ENCODE measurements at regions not wholly inside any gene's neighbourhood (a gene's known extent, or its start where the extent isn't known, plus 50 kb on each side); places are given as distances from the start of the nearest gene placed in this dataset.

DNA sequence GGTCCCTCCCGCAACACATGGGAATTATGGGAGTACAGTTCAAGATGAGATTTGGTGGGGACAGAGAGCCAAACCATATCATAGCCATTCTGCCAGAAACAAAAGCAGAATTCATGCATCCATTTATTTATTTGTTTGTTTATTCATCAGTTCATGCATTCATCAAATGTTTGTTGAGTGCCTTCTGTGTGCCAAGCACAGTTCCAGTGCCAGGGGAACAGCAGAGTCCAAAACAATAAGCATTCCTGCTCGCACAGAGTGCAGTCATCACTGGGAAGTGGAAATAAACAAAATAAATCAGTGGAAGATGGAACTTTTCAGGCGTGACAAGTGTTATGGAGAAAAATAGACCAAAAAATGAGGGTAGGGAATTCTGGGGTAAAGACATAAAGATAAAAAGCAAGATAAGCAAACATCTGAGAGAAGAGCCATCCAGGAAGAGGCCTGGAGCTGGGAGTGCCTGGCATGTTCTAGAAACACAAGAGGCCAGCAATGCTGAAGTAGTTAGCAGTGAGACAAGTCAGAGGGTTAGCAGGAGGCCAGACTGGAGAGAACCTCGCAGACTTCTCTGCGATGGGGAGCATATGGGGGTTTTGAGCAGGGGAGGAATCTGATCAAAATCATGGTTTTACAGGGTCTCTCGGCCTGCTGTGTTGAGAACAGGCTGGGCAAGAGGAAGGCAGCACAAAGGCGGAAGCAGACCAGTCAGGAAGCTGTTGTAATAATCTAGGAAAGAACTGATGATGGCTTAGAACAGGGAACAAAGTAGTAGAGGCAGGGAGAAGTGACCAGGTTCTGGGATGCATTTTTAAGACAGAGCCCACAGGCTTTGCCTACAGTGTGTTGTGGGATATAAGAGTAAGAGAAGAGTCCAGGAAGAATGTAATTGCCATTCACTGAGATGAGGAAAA is 113.2 kb downstream of the GLUL start:
- Histone ChIP-seq H3K36me3 (no peaks in the 10 kb centered on the region), H3K27ac (no peak overlapping the region), H3K4me3 (no peak overlapping the region), H3K9me3 (no peaks in the 10 kb centered on the region), H3K27me3 (no peaks in the 10 kb centered on the region), H3K4me1 (peaks cover 0 to 11% (median 0%) of the 10 kb centered on the region in 4 donors)
- WGBS (ENCODE audit: insufficient coverage, low coverage, low lambda C conversion rate, missing lambda C conversion rate), result 78% methylated on average over 7 of the region's 7 CpGs
- DNase-seq (no peak), ATAC-seq (peak; percentile 32 to 46 (median 42))
- TF ChIP-seq, protein P1, sequence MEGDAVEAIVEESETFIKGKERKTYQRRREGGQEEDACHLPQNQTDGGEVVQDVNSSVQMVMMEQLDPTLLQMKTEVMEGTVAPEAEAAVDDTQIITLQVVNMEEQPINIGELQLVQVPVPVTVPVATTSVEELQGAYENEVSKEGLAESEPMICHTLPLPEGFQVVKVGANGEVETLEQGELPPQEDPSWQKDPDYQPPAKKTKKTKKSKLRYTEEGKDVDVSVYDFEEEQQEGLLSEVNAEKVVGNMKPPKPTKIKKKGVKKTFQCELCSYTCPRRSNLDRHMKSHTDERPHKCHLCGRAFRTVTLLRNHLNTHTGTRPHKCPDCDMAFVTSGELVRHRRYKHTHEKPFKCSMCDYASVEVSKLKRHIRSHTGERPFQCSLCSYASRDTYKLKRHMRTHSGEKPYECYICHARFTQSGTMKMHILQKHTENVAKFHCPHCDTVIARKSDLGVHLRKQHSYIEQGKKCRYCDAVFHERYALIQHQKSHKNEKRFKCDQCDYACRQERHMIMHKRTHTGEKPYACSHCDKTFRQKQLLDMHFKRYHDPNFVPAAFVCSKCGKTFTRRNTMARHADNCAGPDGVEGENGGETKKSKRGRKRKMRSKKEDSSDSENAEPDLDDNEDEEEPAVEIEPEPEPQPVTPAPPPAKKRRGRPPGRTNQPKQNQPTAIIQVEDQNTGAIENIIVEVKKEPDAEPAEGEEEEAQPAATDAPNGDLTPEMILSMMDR (IDR thresholded peaks at IDR 0.05), result no peak
- no peak for TF ChIP-seq POLR2A (IDR thresholded peaks at IDR 0.05)
- intact Hi-C loops (cut with DNase I), result no loop called here

DNA sequence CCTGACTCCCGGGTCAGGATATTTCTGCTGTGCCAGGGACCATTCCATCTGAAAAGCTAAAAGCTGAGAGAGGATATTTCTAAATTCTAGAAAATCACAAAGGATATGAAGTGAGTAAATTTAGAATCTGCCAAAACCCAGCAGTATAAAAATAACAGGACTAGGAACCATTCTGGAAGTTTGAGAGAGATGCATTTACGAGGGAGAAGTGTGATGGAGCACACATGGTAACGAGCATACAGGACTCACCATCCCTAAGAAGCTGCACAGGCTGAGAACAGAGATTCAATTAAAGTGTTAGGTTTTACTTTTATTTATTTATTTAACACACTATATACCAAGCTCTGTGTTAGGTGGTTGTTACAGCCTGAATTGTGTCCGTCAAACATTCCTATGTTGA is 116.3 kb downstream of the GLUL start:
- ATAC-seq, result no peak
- no peaks in the 10 kb centered on the region for H3K36me3 ChIP-seq
- H3K4me1 ChIP-seq, result peaks cover 0 to 17% (median 0%) of the 10 kb centered on the region in 4 donors
- TF ChIP-seq, protein P1 (IDR thresholded peaks at IDR 0.05), result no peak
- no peak for TF ChIP-seq POLR2A (IDR thresholded peaks at IDR 0.05)
- H3K27ac ChIP-seq, result no peak overlapping the region
- WGBS (ENCODE audit: insufficient coverage, low coverage, low lambda C conversion rate, missing lambda C conversion rate), result 70% methylated on average over 4 of the region's 4 CpGs
- H3K9me3 ChIP-seq, result no peaks in the 10 kb centered on the region
- no peak for DNase-seq
- H3K27me3 ChIP-seq, result no peaks in the 10 kb centered on the region
- no peak overlapping the region for H3K4me3 ChIP-seq
- intact Hi-C loops (cut with DNase I), result no loop called here

DNA sequence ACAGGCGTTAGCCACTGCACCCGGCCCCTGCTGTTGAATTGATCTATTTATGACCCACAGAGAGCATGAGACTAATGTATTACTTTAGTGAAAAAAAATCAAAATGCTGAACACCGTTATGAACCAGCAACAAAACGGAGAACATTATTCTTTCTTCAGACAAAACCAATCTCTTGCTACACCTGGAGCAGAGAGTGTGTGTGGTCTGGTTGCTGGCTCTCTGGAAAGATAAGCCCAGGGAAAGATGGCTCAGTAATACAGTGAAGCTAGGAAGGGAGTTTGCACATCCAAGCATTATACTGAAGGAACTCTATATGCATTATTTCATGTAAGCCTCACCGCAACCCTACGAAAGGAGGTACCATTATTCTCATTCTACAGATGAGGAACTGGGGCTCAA is 117.0 kb downstream of the GLUL start:
- H3K4me3 ChIP-seq, result no peak overlapping the region
- no peaks in the 10 kb centered on the region for H3K27me3 ChIP-seq
- no peaks in the 10 kb centered on the region for H3K36me3 ChIP-seq
- H3K4me1 ChIP-seq, result peaks cover 0 to 14% (median 0%) of the 10 kb centered on the region in 4 donors
- ATAC-seq, result no peak
- no peaks in the 10 kb centered on the region for H3K9me3 ChIP-seq
- 75% methylated on average over 4 of the region's 6 CpGs for WGBS (ENCODE audit: insufficient coverage, low coverage, low lambda C conversion rate, missing lambda C conversion rate)
- no peak for DNase-seq
- no peak for TF ChIP-seq POLR2A (IDR thresholded peaks at IDR 0.05)
- TF ChIP-seq, protein P1 (IDR thresholded peaks at IDR 0.05), result no peak
- intact Hi-C loops (cut with DNase I), result no loop called here
- no peak overlapping the region for H3K27ac ChIP-seq

DNA sequence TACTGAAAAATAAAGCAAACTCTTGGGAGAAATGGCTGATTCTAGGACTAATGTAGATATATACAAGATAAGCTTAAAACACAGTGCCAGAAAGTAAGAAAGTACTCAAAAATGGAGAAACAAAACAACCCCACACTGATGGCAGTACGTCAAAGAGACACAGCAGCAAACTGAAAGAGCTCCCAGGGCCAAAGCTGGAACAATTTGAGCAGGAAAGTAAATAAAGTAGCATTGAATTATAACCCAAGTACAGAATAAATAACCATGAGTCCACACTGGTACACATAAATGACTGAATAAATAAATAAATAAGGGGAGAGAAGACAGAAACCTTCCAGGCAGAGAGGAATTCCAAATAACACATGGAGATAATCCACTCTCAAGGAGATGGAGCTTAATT is 120.9 kb downstream of the GLUL start:
- WGBS (ENCODE audit: insufficient coverage, low coverage, low lambda C conversion rate, missing lambda C conversion rate), result 10% methylated on average over 1 of the region's 1 CpG
- H3K36me3 ChIP-seq, result no peaks in the 10 kb centered on the region
- H3K4me3 ChIP-seq, result no peak overlapping the region
- H3K27ac ChIP-seq, result no peak overlapping the region
- H3K9me3 ChIP-seq, result no peaks in the 10 kb centered on the region
- ATAC-seq (peak; percentile 32 to 77 (median 66)), DNase-seq (no peak)
- TF ChIP-seq POLR2A (IDR thresholded peaks at IDR 0.05), result no peak
- TF ChIP-seq, protein P1 (IDR thresholded peaks at IDR 0.05), result no peak
- H3K27me3 ChIP-seq, result no peaks in the 10 kb centered on the region
- H3K4me1 ChIP-seq, result peaks cover 0 to 12% (median 0%) of the 10 kb centered on the region in 4 donors
- intact Hi-C loops (cut with DNase I), result no loop called here
